Esophagus squamous epithelium (tissue), 4 donors: ENCODE measurements at regions not wholly inside any gene's neighbourhood (a gene's known extent, or its start where the extent isn't known, plus 50 kb on each side); places are given as distances from the start of the nearest gene placed in this dataset.
"Not testable (repeated sequence)": the region's sequence is repeated elsewhere in the genome, so short reads cannot be mapped to it uniquely, and the experiment has no call there.

Experiments
- POLR2A ChIP-seq, 4 donors: fragments of 450-650 bp; IDR thresholded peaks; one replicate each; pipeline ENCODE4 v1.6.1; 2017; ENCODE audit warnings: antibody characterized with exemption in 4 of 4, mild to moderate bottlenecking in 4 of 4, moderate library complexity in 3 of 4
- TF ChIP-seq, protein P1 (sequence below), 6 experiments: fragments of 450-650 bp in 4 of 6; fragments of 200-600 bp in 2 of 6; sonication (generic) in 2 of 6; IDR thresholded peaks; one replicate each; pipeline ENCODE4 v1.5.1; 2016 to 2019; ENCODE audit warnings: antibody characterized with exemption in 6 of 6, mild to moderate bottlenecking in 4 of 6, moderate library complexity in 4 of 6

DNA sequence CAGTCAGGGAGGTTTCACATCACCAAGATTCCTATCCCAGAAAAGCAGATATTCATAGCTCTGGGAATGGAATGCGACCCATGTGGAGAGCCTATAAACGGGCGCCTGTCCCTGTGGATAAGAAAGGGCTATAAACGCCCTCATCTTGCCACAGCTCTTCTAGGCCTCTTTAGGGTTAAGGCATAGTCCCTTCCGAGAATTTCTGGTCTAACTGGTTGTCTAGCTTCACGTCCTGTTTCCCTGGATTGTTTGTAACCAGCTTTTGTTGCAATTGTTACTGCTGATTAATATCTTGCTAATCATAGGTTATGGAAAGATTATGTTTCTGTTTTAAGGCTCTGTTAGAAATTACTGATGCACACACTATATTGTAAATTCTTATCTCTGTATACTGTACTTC is 537.6 kb upstream of the RAG2 start:
- not testable (repeated sequence) for TF ChIP-seq POLR2A (IDR thresholded peaks at IDR 0.05)
- TF ChIP-seq, protein P1, sequence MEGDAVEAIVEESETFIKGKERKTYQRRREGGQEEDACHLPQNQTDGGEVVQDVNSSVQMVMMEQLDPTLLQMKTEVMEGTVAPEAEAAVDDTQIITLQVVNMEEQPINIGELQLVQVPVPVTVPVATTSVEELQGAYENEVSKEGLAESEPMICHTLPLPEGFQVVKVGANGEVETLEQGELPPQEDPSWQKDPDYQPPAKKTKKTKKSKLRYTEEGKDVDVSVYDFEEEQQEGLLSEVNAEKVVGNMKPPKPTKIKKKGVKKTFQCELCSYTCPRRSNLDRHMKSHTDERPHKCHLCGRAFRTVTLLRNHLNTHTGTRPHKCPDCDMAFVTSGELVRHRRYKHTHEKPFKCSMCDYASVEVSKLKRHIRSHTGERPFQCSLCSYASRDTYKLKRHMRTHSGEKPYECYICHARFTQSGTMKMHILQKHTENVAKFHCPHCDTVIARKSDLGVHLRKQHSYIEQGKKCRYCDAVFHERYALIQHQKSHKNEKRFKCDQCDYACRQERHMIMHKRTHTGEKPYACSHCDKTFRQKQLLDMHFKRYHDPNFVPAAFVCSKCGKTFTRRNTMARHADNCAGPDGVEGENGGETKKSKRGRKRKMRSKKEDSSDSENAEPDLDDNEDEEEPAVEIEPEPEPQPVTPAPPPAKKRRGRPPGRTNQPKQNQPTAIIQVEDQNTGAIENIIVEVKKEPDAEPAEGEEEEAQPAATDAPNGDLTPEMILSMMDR (IDR thresholded peaks at IDR 0.05), result not testable (repeated sequence)
